Left renal cortex interstitium (tissue), 4 donors: ENCODE measurements at regions not wholly inside any gene's neighbourhood (a gene's known extent, or its start where the extent isn't known, plus 50 kb on each side); places are given as distances from the start of the nearest gene placed in this dataset.
"Not testable (repeated sequence)": the region's sequence is repeated elsewhere in the genome, so short reads cannot be mapped to it uniquely, and the experiment has no call there.

Experiments
- DNase-seq, 4 donors: peaks; one replicate each; pipeline ENCODE4 v3.0.0-alpha.2; 2013; ENCODE audit warnings: low read depth in 4 of 4, low spot score in 2 of 4, missing footprints in 1 of 4

GRCh38 chr12:30378307-30378706 is 317.4 kb downstream of the IPO8 start:
- no peak for DNase-seq

GRCh38 chr12:30364822-30365221 is 330.8 kb downstream of the IPO8 start:
- no peak for DNase-seq

GRCh38 chr12:30361145-30361544 is 334.5 kb downstream of the IPO8 start:
- no peak for DNase-seq

- no peak for DNase-seq
Measured at GRCh38 chr12:30358671-30359070, 337.0 kb downstream of the IPO8 start.

- DNase-seq, result no peak
Measured at GRCh38 chr12:30357766-30358490, 337.7 kb downstream of the IPO8 start.

GRCh38 chr12:30345744-30346471 is 349.8 kb downstream of the IPO8 start:
- no peak for DNase-seq

- DNase-seq, result no peak
Measured at GRCh38 chr12:30330565-30330964, 365.1 kb downstream of the IPO8 start.

GRCh38 chr12:30329281-30329680 is 366.4 kb downstream of the IPO8 start:
- no peak for DNase-seq

- no peak for DNase-seq
Measured at GRCh38 chr12:30323008-30323407, 372.7 kb downstream of the IPO8 start.

- no peak for DNase-seq
Measured at GRCh38 chr12:30320561-30320960, 375.1 kb downstream of the IPO8 start.

- DNase-seq, result no peak
Measured at GRCh38 chr12:30314506-30315100, 381.1 kb downstream of the IPO8 start.

- DNase-seq, result no peak
Measured at GRCh38 chr12:30308010-30308717, 387.5 kb downstream of the IPO8 start.

- DNase-seq, result no peak
Measured at GRCh38 chr12:30304528-30304927, 391.1 kb downstream of the IPO8 start.

- no peak for DNase-seq
Measured at GRCh38 chr12:30301291-30301690, 394.4 kb downstream of the IPO8 start.

- no peak for DNase-seq
Measured at GRCh38 chr12:30296486-30296885, 399.2 kb downstream of the IPO8 start.

GRCh38 chr12:30286345-30286926 is 409.2 kb downstream of the IPO8 start:
- no peak for DNase-seq

GRCh38 chr12:30278401-30278800 is 417.3 kb downstream of the IPO8 start:
- DNase-seq, result no peak

- not testable (repeated sequence) for DNase-seq
Measured at GRCh38 chr12:30272515-30272914, 423.2 kb downstream of the IPO8 start.

- DNase-seq, result no peak
Measured at GRCh38 chr12:30269496-30269895, 426.2 kb downstream of the IPO8 start.

- DNase-seq, result no peak
Measured at GRCh38 chr12:30268041-30268440, 427.6 kb downstream of the IPO8 start.

GRCh38 chr12:30263434-30263833 is 432.2 kb downstream of the IPO8 start:
- DNase-seq, result no peak
